ENCODE measurements at regions not wholly inside any gene's neighbourhood (a gene's known extent, or its start where the extent isn't known, plus 50 kb on each side); places are given as distances from the start of the nearest gene placed in this dataset.

DNA sequence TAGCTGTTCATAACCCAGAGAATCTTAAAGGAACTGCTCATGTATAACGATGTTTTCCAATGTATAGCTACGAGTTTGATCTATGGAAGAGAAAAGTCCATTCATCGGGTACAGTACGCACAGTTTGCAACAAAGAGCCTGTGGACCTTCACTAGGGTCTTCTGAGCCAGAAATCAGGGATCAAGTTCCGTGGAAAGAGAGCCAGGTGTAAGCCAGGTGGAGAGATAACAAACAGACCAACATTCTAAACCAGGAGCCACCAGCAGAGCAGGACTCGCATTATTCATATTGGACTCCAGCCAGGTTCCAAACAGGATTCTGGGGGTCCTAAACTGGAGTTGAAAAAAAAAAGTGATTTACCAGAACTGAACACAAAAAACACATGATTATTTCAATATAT is 505.4 kb upstream of the C16orf82 start:
- ChIA-PET SMC1A (ENCODE audit: uncharacterized antibody, unreplicated experiment) (no interaction called here), CTCF (interaction anchor here (0.9 kb wide), 1 partner anchor 19 kb away, joined by 3 read pairs; no protein-coding TSS in a partner anchor)
- in situ Hi-C loops (cut with MboI) = no loop called here

DNA sequence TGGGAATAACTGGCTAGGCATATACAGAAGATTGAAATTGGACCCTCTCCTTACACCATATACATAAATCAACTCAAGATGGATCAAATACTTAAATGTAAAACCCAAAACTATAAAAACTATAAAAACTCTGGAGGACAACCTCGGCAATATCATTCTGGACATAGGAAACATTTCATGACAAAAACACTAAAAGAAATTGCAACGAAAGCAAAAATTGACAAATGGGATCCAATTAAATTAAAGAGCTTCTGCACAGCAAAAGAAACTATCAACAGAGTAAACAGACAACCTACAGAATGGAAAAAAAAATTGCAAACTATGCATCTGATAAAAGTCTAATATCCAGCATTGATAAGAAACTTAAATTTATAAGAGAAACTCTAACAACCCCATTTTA is 503.7 kb upstream of the C16orf82 start:
- FAIRE-seq = no peak
- Histone ChIP-seq H3K9me3 (replicated peaks; ENCODE audit: control insufficient read depth, insufficient read depth, low read length) (no peaks in the 10 kb centered on the region), H3K4me2 (ENCODE audit: control insufficient read depth, insufficient read depth) (no peak overlapping the region), H4K20me1 (ENCODE audit: control insufficient read depth, insufficient read depth) (no peaks in the 10 kb centered on the region), H3K9ac (ENCODE audit: control insufficient read depth, insufficient read depth, low read length) (no peak overlapping the region), H3K27ac (ENCODE audit: control insufficient read depth, insufficient read depth) (no peak overlapping the region), H3K79me2 (ENCODE audit: control insufficient read depth, insufficient read depth, low read length) (no peaks in the 10 kb centered on the region), H3K4me3 (no peak overlapping the region), H3K36me3 (ENCODE audit: control insufficient read depth in 2 of 2, insufficient read depth in 2 of 2, low read length in 1 of 2) (no peaks in the 10 kb centered on the region), H3K27me3 (replicated peaks in 1 of 2; ENCODE audit: control insufficient read depth in 2 of 2, insufficient read depth in 2 of 2, low read length in 1 of 2) (no peaks in the 10 kb centered on the region), H3K4me1 (ENCODE audit: control insufficient read depth, insufficient read depth, low read length) (no peaks in the 10 kb centered on the region), H2AFZ (ENCODE audit: control insufficient read depth, low read depth, low read length) (no peak overlapping the region)
- RAD21 ChIA-PET (ENCODE audit: unreplicated experiment) = no interaction called here
- no TSS peak for BruUV-seq (replicated peaks)
- no peak for ATAC-seq
- intact Hi-C loops (cut with micrococcal nuclease; ENCODE audit: unreplicated experiment) (no loop called here), in situ Hi-C loops (cut with MboI) (no loop called here)
- SMC1A ChIA-PET (ENCODE audit: uncharacterized antibody, unreplicated experiment) = interaction anchor here (0.6 kb wide), 1 partner anchor 635 kb away, joined by 4 read pairs; no protein-coding TSS in a partner anchor
- CTCF ChIA-PET = no interaction called here
- POLR2A ChIA-PET = no interaction called here
- DNase-seq (ENCODE audit: low read depth, low spot score) = no peak
- 10% methylated on average over 2 of the region's 2 CpGs for WGBS (ENCODE audit: insufficient coverage, insufficient replicate concordance, low lambda C conversion rate, missing lambda C conversion rate)
- TF ChIP-seq ASH2L (IDR thresholded peaks at IDR 0.05; ENCODE audit: borderline replicate concordance, low read depth) = no peak
- TF ChIP-seq, protein P1, sequence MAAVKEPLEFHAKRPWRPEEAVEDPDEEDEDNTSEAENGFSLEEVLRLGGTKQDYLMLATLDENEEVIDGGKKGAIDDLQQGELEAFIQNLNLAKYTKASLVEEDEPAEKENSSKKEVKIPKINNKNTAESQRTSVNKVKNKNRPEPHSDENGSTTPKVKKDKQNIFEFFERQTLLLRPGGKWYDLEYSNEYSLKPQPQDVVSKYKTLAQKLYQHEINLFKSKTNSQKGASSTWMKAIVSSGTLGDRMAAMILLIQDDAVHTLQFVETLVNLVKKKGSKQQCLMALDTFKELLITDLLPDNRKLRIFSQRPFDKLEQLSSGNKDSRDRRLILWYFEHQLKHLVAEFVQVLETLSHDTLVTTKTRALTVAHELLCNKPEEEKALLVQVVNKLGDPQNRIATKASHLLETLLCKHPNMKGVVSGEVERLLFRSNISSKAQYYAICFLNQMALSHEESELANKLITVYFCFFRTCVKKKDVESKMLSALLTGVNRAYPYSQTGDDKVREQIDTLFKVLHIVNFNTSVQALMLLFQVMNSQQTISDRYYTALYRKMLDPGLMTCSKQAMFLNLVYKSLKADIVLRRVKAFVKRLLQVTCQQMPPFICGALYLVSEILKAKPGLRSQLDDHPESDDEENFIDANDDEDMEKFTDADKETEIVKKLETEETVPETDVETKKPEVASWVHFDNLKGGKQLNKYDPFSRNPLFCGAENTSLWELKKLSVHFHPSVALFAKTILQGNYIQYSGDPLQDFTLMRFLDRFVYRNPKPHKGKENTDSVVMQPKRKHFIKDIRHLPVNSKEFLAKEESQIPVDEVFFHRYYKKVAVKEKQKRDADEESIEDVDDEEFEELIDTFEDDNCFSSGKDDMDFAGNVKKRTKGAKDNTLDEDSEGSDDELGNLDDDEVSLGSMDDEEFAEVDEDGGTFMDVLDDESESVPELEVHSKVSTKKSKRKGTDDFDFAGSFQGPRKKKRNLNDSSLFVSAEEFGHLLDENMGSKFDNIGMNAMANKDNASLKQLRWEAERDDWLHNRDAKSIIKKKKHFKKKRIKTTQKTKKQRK (IDR thresholded peaks at IDR 0.05; ENCODE audit: low read depth, low read length) = no peak
- TF ChIP-seq, protein P2, sequence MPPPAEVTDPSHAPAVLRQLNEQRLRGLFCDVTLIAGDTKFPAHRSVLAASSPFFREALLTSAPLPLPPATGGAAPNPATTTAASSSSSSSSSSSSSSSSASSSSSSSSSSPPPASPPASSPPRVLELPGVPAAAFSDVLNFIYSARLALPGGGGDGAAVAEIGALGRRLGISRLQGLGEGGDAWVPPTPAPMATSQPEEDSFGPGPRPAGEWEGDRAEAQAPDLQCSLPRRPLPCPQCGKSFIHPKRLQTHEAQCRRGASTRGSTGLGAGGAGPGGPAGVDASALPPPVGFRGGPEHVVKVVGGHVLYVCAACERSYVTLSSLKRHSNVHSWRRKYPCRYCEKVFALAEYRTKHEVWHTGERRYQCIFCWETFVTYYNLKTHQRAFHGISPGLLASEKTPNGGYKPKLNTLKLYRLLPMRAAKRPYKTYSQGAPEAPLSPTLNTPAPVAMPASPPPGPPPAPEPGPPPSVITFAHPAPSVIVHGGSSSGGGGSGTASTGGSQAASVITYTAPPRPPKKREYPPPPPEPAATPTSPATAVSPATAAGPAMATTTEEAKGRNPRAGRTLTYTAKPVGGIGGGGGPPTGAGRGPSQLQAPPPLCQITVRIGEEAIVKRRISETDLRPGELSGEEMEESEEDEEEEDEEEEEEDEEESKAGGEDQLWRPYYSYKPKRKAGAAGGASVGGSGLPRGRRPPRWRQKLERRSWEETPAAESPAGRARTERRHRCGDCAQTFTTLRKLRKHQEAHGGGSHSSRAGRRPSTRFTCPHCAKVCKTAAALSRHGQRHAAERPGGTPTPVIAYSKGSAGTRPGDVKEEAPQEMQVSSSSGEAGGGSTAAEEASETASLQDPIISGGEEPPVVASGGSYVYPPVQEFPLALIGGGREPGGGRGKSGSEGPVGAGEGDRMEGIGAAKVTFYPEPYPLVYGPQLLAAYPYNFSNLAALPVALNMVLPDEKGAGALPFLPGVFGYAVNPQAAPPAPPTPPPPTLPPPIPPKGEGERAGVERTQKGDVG (CRISPR knock-in tag; IDR thresholded peaks at IDR 0.05) = no peak

More for the DNA sequence above, 505.4 kb upstream of the C16orf82 start:
- ChIA-PET POLR2A (no interaction called here), RAD21 (ENCODE audit: unreplicated experiment) (no interaction called here)
- no peaks in the 10 kb centered on the region for H4K20me1 ChIP-seq (ENCODE audit: control insufficient read depth, insufficient read depth)
- 35% methylated on average over 6 of the region's 6 CpGs for WGBS (ENCODE audit: insufficient coverage, insufficient replicate concordance, low lambda C conversion rate, missing lambda C conversion rate)
- no peak overlapping the region for H3K27ac ChIP-seq (ENCODE audit: control insufficient read depth, insufficient read depth)
- H3K4me3 ChIP-seq = no peak overlapping the region
- no peaks in the 10 kb centered on the region for H3K4me1 ChIP-seq (ENCODE audit: control insufficient read depth, insufficient read depth, low read length)
- no TSS peak for BruUV-seq (replicated peaks)
- no peak for DNase-seq (ENCODE audit: low read depth, low spot score)
- no peaks in the 10 kb centered on the region for H3K9me3 ChIP-seq (replicated peaks; ENCODE audit: control insufficient read depth, insufficient read depth, low read length)
- no peaks in the 10 kb centered on the region for H3K27me3 ChIP-seq (replicated peaks in 1 of 2; ENCODE audit: control insufficient read depth in 2 of 2, insufficient read depth in 2 of 2, low read length in 1 of 2)
- no peak for ATAC-seq
- intact Hi-C loops (cut with micrococcal nuclease; ENCODE audit: unreplicated experiment) = no loop called here
- no peaks in the 10 kb centered on the region for H3K79me2 ChIP-seq (ENCODE audit: control insufficient read depth, insufficient read depth, low read length)
- H2AFZ ChIP-seq (ENCODE audit: control insufficient read depth, low read depth, low read length) = no peak overlapping the region
- TF ChIP-seq, protein P3, sequence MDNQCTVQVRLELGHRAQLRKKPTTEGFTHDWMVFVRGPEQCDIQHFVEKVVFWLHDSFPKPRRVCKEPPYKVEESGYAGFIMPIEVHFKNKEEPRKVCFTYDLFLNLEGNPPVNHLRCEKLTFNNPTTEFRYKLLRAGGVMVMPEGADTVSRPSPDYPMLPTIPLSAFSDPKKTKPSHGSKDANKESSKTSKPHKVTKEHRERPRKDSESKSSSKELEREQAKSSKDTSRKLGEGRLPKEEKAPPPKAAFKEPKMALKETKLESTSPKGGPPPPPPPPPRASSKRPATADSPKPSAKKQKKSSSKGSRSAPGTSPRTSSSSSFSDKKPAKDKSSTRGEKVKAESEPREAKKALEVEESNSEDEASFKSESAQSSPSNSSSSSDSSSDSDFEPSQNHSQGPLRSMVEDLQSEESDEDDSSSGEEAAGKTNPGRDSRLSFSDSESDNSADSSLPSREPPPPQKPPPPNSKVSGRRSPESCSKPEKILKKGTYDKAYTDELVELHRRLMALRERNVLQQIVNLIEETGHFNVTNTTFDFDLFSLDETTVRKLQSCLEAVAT (IDR thresholded peaks at IDR 0.05) = no peak
- TF ChIP-seq PAX8 (IDR thresholded peaks at IDR 0.05) (no peak), MYB (IDR thresholded peaks at IDR 0.05; ENCODE audit: borderline replicate concordance, low read depth, low read length) (no peak), NR2C1 (IDR thresholded peaks at IDR 0.05) (no peak), NFIC (IDR thresholded peaks at IDR 0.05; ENCODE audit: low read depth, low read length) (no peak), POLR2AphosphoS5 (IDR thresholded peaks at IDR 0.05; ENCODE audit: low read length) (no peak), TCF3 (IDR thresholded peaks at IDR 0.05; ENCODE audit: borderline replicate concordance, insufficient read depth, low read depth, low read length) (no peak), HDAC2 (IDR thresholded peaks at IDR 0.05) (no peak)
- no peak overlapping the region for H3K9ac ChIP-seq (ENCODE audit: control insufficient read depth, insufficient read depth, low read length)
- no peak overlapping the region for H3K4me2 ChIP-seq (ENCODE audit: control insufficient read depth, insufficient read depth)
- FAIRE-seq = no peak
- no peaks in the 10 kb centered on the region for H3K36me3 ChIP-seq (ENCODE audit: control insufficient read depth in 2 of 2, insufficient read depth in 2 of 2, low read length in 1 of 2)

Data from GM12878 (cell line).